Adrenal gland (tissue), 9 donors: ENCODE measurements at regions not wholly inside any gene's neighbourhood (a gene's known extent, or its start where the extent isn't known, plus 50 kb on each side); places are given as distances from the start of the nearest gene placed in this dataset.

ENCODE experiments used
- DNase-seq, 7 donors: peaks; one replicate each; pipeline ENCODE4 v3.0.0-alpha.2; 2019 to 2020
- H3K27ac ChIP-seq, 5 donors: fragments of 200-600 bp; sonication (generic) in 4 of 5; 1 replicate in 3 of 5; 2 replicates in 2 of 5; pipeline versions ENCODE4 v1.5.1 to v1.8.0; 2016 to 2020; ENCODE audit warnings: mild to moderate bottlenecking in 1 of 5
- H3K27me3 ChIP-seq: fragments of 200-600 bp; 2 replicates; pipeline ENCODE4 v1.8.0; 2021
- H3K36me3 ChIP-seq, 2 donors: fragments of 200-600 bp; replicated peaks in 1 of 2; 1 replicate in 1 of 2; 2 replicates in 1 of 2; pipeline versions ENCODE4 v1.5.1 to v1.8.0; 2018 to 2022
- H3K4me1 ChIP-seq, 2 donors: fragments of 200-600 bp; replicated peaks in 1 of 2; 1 replicate in 1 of 2; 2 replicates in 1 of 2; pipeline versions ENCODE4 v1.5.1 to v1.8.0; 2018 to 2021
- H3K4me3 ChIP-seq, 4 donors: fragments of 200-600 bp; sonication (generic) in 3 of 4; one replicate each; pipeline ENCODE4 v1.5.1; 2016 to 2018
- H3K9me3 ChIP-seq, 3 donors: fragments of 200-600 bp; sonication (generic) in 1 of 3; replicated peaks in 1 of 3; 1 replicate in 2 of 3; 2 replicates in 1 of 3; pipeline versions ENCODE4 v1.5.1 to v1.8.0; 2016 to 2021
- CTCF ChIP-seq, 6 experiments: fragments of 450-650 bp in 4 of 6; fragments of 200-600 bp in 2 of 6; sonication (generic) in 1 of 6; IDR thresholded peaks; 1 replicate in 5 of 6; 2 replicates in 1 of 6; pipeline versions ENCODE4 v1.5.1 to v1.8.0; 2016 to 2021; ENCODE audit warnings: antibody characterized with exemption in 6 of 6, mild to moderate bottlenecking in 2 of 6, moderate library complexity in 1 of 6
- POLR2A ChIP-seq, 2 donors: fragments of 450-650 bp; IDR thresholded peaks; one replicate each; pipeline ENCODE4 v1.6.1; 2017; ENCODE audit warnings: antibody characterized with exemption in 2 of 2, mild to moderate bottlenecking in 2 of 2, moderate library complexity in 1 of 2
- WGBS, 4 donors: extraction: QIAGEN DNeasy Blood & Tissue Kit in 2 of 4; methylation state at CpG; one replicate each; pipeline versions ENCODE4 v1.1.5 to v1.1.7; 2013 to 2017; 5-methylcytosine and 5-hydroxymethylcytosine counted together
- intact Hi-C, 2 donors: fragments of 100-400 bp; cut with DNase I; formaldehyde crosslinking; loops; one replicate each; pipeline versions ENCODE4 v1.14.1 to v1.15.0; 2022 to 2023
- donor health status: healthy with polysubstance abuse.
- donor health status: Bipolar disorder and iron deficiency.
- donor health status: DM: yes; HTN: yes; CAD: no.
- donor health status: DM: no; HTN: no; CAD: no.
- donor health status: DM: no; HTN: no; CAD: no.

GRCh38 chr6:166861961-166862286 lies 94.4 kb downstream of the RNASET2 start:
- Histone ChIP-seq H3K36me3 (no peaks in the 10 kb centered on the region), H3K27ac (peak overlapping the region in 1 of 5 donors; percentile 5), H3K9me3 (no peaks in the 10 kb centered on the region), H3K4me1 (peaks cover 8 to 11% of the 10 kb centered on the region in 2 donors), H3K27me3 (peaks cover 17% of the 10 kb centered on the region), H3K4me3 (peak overlapping the region in 2 of 4 donors; percentile 23 to 56)
- 1 to 5% (median 3%) methylated on average over 11 of the region's 11 CpGs for WGBS, 4 donors
- no peak for TF ChIP-seq POLR2A (IDR thresholded peaks at IDR 0.05)
- no peak for TF ChIP-seq CTCF (IDR thresholded peaks at IDR 0.05)
- intact Hi-C loops, result no loop called here
- DNase-seq, result peak in 1 of 7 donors; percentile 7

- Histone ChIP-seq H3K27ac (no peak overlapping the region), H3K4me3 (no peak overlapping the region), H3K27me3 (peaks cover 17% of the 10 kb centered on the region), H3K4me1 (peaks cover 8 to 11% of the 10 kb centered on the region in 2 donors), H3K9me3 (no peaks in the 10 kb centered on the region), H3K36me3 (no peaks in the 10 kb centered on the region)
- no peak for TF ChIP-seq POLR2A (IDR thresholded peaks at IDR 0.05)
- intact Hi-C loops, result no loop called here
- WGBS, 4 donors, result 58 to 71% (median 65%) methylated on average over 5 of the region's 5 CpGs
- DNase-seq, result no peak
Observed at GRCh38 chr6:166861304-166861703, 95.0 kb downstream of the RNASET2 start.

GRCh38 chr6:166860392-166860791 lies 96.0 kb downstream of the RNASET2 start:
- WGBS, 4 donors, result 54 to 90% (median 71%) methylated on average over 6 of the region's 6 CpGs
- Histone ChIP-seq H3K27me3 (peaks cover 17% of the 10 kb centered on the region), H3K36me3 (no peaks in the 10 kb centered on the region), H3K9me3 (no peaks in the 10 kb centered on the region), H3K4me1 (peaks cover 8 to 11% of the 10 kb centered on the region in 2 donors), H3K4me3 (no peak overlapping the region), H3K27ac (no peak overlapping the region)
- intact Hi-C loops, result no loop called here
- peak in 1 of 7 donors; percentile 21 for DNase-seq
- no peak for TF ChIP-seq CTCF (IDR thresholded peaks at IDR 0.05)
- no peak for TF ChIP-seq POLR2A (IDR thresholded peaks at IDR 0.05)

GRCh38 chr6:166855416-166855815 lies 100.9 kb downstream of the RNASET2 start:
- Histone ChIP-seq H3K36me3 (no peaks in the 10 kb centered on the region), H3K27ac (no peak overlapping the region), H3K4me1 (no peaks in the 10 kb centered on the region), H3K9me3 (no peaks in the 10 kb centered on the region), H3K27me3 (peaks cover 1% of the 10 kb centered on the region), H3K4me3 (no peak overlapping the region)
- no peak for DNase-seq
- intact Hi-C loops, result no loop called here
- whole genome bisulfite sequencing, 4 donors, result 44 to 70% (median 61%) methylated on average over 1 of the region's 1 CpG
- TF ChIP-seq CTCF (IDR thresholded peaks at IDR 0.05) (no peak), POLR2A (IDR thresholded peaks at IDR 0.05) (no peak)
